Neuronal stem cell (in vitro differentiated cells): ENCODE measurements at regions not wholly inside any gene's neighbourhood (a gene's known extent, or its start where the extent isn't known, plus 50 kb on each side); places are given as distances from the start of the nearest gene placed in this dataset.

Experiments used
- DNase-seq: peaks from one replicate; pipeline ENCODE4 v3.0.0-alpha.2; 2013; ENCODE audit warnings: low spot score
- H2AFZ ChIP-seq: one replicate; pipeline ENCODE4 v1.6.1; 2013; ENCODE audit warnings: mild to moderate bottlenecking, low read length, inconsistent platforms
- H2AK5ac ChIP-seq: 2 replicates; pipeline ENCODE4 v1.6.1; 2013; ENCODE audit warnings: low read depth, mild to moderate bottlenecking, inconsistent platforms, low read length, moderate library complexity, mixed read lengths
- H2BK120ac ChIP-seq: 2 replicates; pipeline ENCODE4 v1.6.1; 2013; ENCODE audit warnings: low read depth, mild to moderate bottlenecking, inconsistent platforms, low read length, moderate library complexity, mixed read lengths
- H2BK12ac ChIP-seq: one replicate; pipeline ENCODE4 v1.6.1; 2013; ENCODE audit warnings: low read length, inconsistent platforms
- H2BK15ac ChIP-seq: 2 replicates; pipeline ENCODE4 v1.6.1; 2013; ENCODE audit warnings: mild to moderate bottlenecking, low read length, inconsistent platforms, mixed read lengths
- H2BK5ac ChIP-seq: one replicate; pipeline ENCODE4 v1.6.1; 2013; ENCODE audit warnings: inconsistent platforms, mild to moderate bottlenecking, low read length, moderate library complexity
- H3K14ac ChIP-seq: one replicate; pipeline ENCODE4 v1.6.1; 2013; ENCODE audit warnings: low read length, inconsistent platforms
- H3K18ac ChIP-seq: 2 replicates; pipeline ENCODE4 v1.6.1; 2013; ENCODE audit warnings: low read length, inconsistent platforms
- H3K23ac ChIP-seq: 2 replicates; pipeline ENCODE4 v1.6.1; 2013; ENCODE audit warnings: low read depth, mild to moderate bottlenecking, mixed read lengths, low read length, inconsistent platforms; ENCODE audit not compliant: poor library complexity
- H3K27ac ChIP-seq: replicated peaks from 3 replicates; pipeline ENCODE4 v1.5.1; 2013; ENCODE audit warnings: low read length, inconsistent platforms
- H3K27me3 ChIP-seq, 3 experiments: 2 replicates each; pipeline ENCODE4 v1.6.1; 2013; ENCODE audit warnings: low read length in 3 of 3, mild to moderate bottlenecking in 2 of 3, inconsistent platforms in 1 of 3, low read depth in 1 of 3, mixed read lengths in 1 of 3, moderate library complexity in 1 of 3; ENCODE audit not compliant: control insufficient read depth in 3 of 3, insufficient read depth in 3 of 3
- H3K36me3 ChIP-seq, 2 donors: replicated peaks in 1 of 2; 2 replicates each; pipeline ENCODE4 v1.6.1; 2013; ENCODE audit warnings: low read length in 2 of 2; ENCODE audit not compliant: control insufficient read depth in 2 of 2, insufficient read depth in 2 of 2
- H3K4ac ChIP-seq: 2 replicates; pipeline ENCODE4 v1.6.1; 2013; ENCODE audit warnings: inconsistent platforms, mild to moderate bottlenecking, low read length, moderate library complexity
- H3K4me1 ChIP-seq, 2 donors: 1 replicate in 1 of 2; 2 replicates in 1 of 2; pipeline ENCODE4 v1.6.1; 2013; ENCODE audit warnings: low read length in 2 of 2, low read depth in 1 of 2; ENCODE audit not compliant: control insufficient read depth in 2 of 2, insufficient read depth in 1 of 2
- H3K4me2 ChIP-seq: one replicate; pipeline ENCODE4 v1.6.1; 2013; ENCODE audit warnings: mild to moderate bottlenecking, low read length, inconsistent platforms; ENCODE audit not compliant: insufficient read depth, poor library complexity, severe bottlenecking
- H3K4me3 ChIP-seq, 2 donors: 2 replicates each; pipeline ENCODE4 v1.5.1; 2013; ENCODE audit warnings: low read length in 2 of 2, mild to moderate bottlenecking in 2 of 2, inconsistent platforms in 1 of 2, moderate library complexity in 1 of 2
- H3K79me1 ChIP-seq: one replicate; pipeline ENCODE4 v1.6.1; 2013; ENCODE audit warnings: low read depth, mild to moderate bottlenecking, inconsistent platforms, low read length, moderate library complexity
- H3K9ac ChIP-seq: one replicate; pipeline ENCODE4 v1.6.1; 2013; ENCODE audit warnings: mild to moderate bottlenecking, low read depth, low read length, inconsistent platforms; ENCODE audit not compliant: poor library complexity
- H3K9me3 ChIP-seq, 2 donors: replicated peaks in 1 of 2; 2 replicates each; pipeline versions ENCODE3 to v1.6.1; 2013; ENCODE audit warnings: low read length in 2 of 2, mild to moderate bottlenecking in 2 of 2, inconsistent platforms in 1 of 2, low read depth in 1 of 2, mixed read lengths in 1 of 2, moderate library complexity in 1 of 2; ENCODE audit not compliant: control insufficient read depth in 2 of 2, insufficient read depth in 1 of 2
- H4K8ac ChIP-seq: one replicate; pipeline ENCODE4 v1.6.1; 2013; ENCODE audit warnings: low read depth, mild to moderate bottlenecking, inconsistent platforms, low read length, moderate library complexity
- H4K91ac ChIP-seq: one replicate; pipeline ENCODE4 v1.6.1; 2013; ENCODE audit warnings: low read length, low read depth, mild to moderate bottlenecking, inconsistent platforms; ENCODE audit not compliant: poor library complexity
- WGBS, 2 donors: extraction: QIAGEN DNeasy Blood & Tissue Kit; methylation state at CpG; one replicate each; pipeline ENCODE4 v1.1.7; 2013; ENCODE audit warnings: missing lambda C conversion rate in 2 of 2, mixed read lengths in 1 of 2; ENCODE audit not compliant: insufficient read length in 2 of 2, insufficient replicate concordance in 1 of 2; ENCODE audit errors: extremely low coverage in 2 of 2; 5-methylcytosine and 5-hydroxymethylcytosine counted together

DNA sequence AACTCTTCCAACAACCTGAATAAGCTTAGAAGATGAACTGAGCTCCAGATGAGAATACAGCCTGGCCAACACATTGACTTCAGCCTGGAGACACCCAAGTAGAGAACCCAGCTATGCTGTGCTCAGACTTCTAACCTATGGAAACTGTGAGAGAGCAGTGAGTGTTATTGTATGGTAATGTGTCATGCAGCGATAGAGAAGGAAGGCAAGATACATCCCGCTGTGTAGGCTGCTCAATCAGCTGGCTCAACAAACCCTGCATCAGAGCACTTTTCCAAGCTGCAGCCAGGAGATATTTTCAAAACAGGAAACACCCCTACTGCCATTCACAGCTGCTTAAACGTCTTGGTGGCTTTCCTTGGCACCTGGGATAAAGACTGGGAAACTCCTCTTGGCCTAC lies 321.3 kb downstream of the SIPA1L2 start:
- Histone ChIP-seq H2BK120ac (no peak overlapping the region), H3K9me3 (peaks cover 0 to 13% of the 10 kb centered on the region in 2 donors), H2BK15ac (no peak overlapping the region), H2AFZ (no peak overlapping the region), H3K4ac (no peak overlapping the region), H4K91ac (no peak overlapping the region), H3K4me3 (no peak overlapping the region), H2AK5ac (no peak overlapping the region), H2BK5ac (no peak overlapping the region), H3K23ac (no peak overlapping the region), H3K4me1 (peaks cover 0 to 3% of the 10 kb centered on the region in 2 donors), H3K27me3 (no peaks in the 10 kb centered on the region), H3K14ac (no peak overlapping the region), H3K18ac (no peak overlapping the region), H3K4me2 (no peak overlapping the region), H4K8ac (no peak overlapping the region), H3K79me1 (no peaks in the 10 kb centered on the region), H3K36me3 (no peaks in the 10 kb centered on the region), H2BK12ac (no peak overlapping the region), H3K27ac (no peak overlapping the region), H3K9ac (no peak overlapping the region)
- DNase-seq = no peak
- no CpG with 5 or more reads among the region's 3 CpGs for WGBS, 2 donors

GRCh38 chr1:232307296-232308017 lies 322.5 kb downstream of the SIPA1L2 start:
- peaks cover 0 to 3% of the 10 kb centered on the region in 2 donors for H3K9me3 ChIP-seq

DNA sequence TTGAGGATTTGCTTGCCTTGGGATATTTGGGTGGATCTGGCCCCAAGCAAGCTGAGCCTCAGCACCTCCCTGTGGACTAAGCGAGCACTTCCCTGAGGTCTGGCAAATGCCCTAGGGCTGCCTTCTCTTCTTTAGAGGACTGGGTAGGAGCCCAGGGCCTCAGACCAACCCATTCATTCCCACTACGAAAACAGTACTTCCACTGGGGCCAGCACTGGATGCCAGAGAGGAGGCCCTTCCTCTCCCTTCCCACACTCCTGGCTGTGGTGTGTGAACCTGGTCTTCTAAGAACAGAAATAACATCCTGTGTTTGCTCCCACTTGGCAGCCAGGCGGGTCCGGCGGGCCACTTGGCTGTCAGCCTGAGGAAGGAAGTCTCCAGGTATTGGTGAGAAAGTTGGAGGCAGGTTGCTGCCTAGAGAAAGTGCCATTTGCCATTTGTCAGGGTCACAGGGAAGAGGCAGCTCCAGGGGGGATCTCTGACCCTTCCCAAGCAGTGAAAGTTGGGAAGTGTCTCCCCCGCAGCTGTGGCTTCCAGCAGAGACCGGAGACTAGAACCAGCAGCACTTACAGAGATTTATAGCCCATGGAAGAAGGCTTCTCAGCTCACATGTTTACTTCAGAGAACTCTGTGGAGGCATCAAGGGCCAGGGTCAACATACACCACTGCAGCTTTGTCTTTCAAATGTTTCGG lies 323.5 kb downstream of the SIPA1L2 start:
- no peak overlapping the region for H4K91ac ChIP-seq
- no peak overlapping the region for H2BK15ac ChIP-seq
- peaks cover 0 to 4% of the 10 kb centered on the region in 2 donors for H3K4me1 ChIP-seq
- no peak overlapping the region for H3K4ac ChIP-seq
- no peak overlapping the region for H3K14ac ChIP-seq
- H2BK5ac ChIP-seq = no peak overlapping the region
- H4K8ac ChIP-seq = no peak overlapping the region
- no peak overlapping the region for H3K4me2 ChIP-seq
- no peaks in the 10 kb centered on the region for H3K27me3 ChIP-seq
- peaks cover 0 to 3% of the 10 kb centered on the region in 2 donors for H3K9me3 ChIP-seq
- H3K36me3 ChIP-seq = no peaks in the 10 kb centered on the region
- H2BK12ac ChIP-seq = no peak overlapping the region
- no peak overlapping the region for H3K9ac ChIP-seq
- no peak overlapping the region for H2BK120ac ChIP-seq
- H3K4me3 ChIP-seq = no peak overlapping the region
- H3K18ac ChIP-seq = peak overlapping the region; percentile 5
- H3K79me1 ChIP-seq = no peaks in the 10 kb centered on the region
- peak overlapping the region; percentile 47 for H2AFZ ChIP-seq
- no peak overlapping the region for H2AK5ac ChIP-seq
- no peak for DNase-seq
- H3K23ac ChIP-seq = no peak overlapping the region
- no CpG with 5 or more reads among the region's 8 CpGs for WGBS, 2 donors
- no peak overlapping the region for H3K27ac ChIP-seq

More at GRCh38 chr1:232307296-232308017, 322.5 kb downstream of the SIPA1L2 start:
- Histone ChIP-seq H3K27ac (no peak overlapping the region), H3K4me2 (no peak overlapping the region), H3K4me1 (peaks cover 0 to 3% of the 10 kb centered on the region in 2 donors), H2AK5ac (no peak overlapping the region), H3K27me3 (no peaks in the 10 kb centered on the region), H3K79me1 (no peaks in the 10 kb centered on the region), H2BK15ac (no peak overlapping the region), H3K18ac (peak overlapping the region; percentile 7), H4K91ac (no peak overlapping the region), H2BK12ac (no peak overlapping the region), H3K23ac (no peak overlapping the region), H3K4me3 (no peak overlapping the region), H3K14ac (no peak overlapping the region), H2BK5ac (no peak overlapping the region), H3K36me3 (no peaks in the 10 kb centered on the region), H4K8ac (no peak overlapping the region), H3K9ac (no peak overlapping the region), H2AFZ (no peak overlapping the region), H2BK120ac (no peak overlapping the region), H3K4ac (no peak overlapping the region)
- WGBS, 2 donors = no CpG with 5 or more reads among the region's 5 CpGs
- DNase-seq = no peak

DNA sequence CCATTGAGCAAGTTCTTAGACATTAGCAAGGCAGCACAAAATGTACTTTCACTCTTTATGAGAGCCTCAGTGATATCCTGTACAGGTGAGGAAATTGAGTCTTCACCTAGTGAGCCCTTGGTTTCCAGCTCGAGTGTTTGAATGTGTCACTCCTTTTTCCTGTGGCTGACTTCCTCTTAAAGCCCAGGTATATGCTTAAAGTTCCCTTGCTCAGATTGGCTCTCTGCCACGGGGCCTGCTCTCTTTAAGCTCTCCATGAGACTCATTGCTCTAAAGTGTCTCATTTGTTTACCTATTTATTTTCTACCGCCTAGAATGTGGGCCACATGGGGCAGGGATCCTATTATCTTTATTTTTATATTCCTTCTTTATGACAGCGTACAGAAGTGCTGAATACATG lies 324.9 kb downstream of the SIPA1L2 start:
- no peak overlapping the region for H4K91ac ChIP-seq
- H2BK5ac ChIP-seq = no peak overlapping the region
- no peak overlapping the region for H3K4me3 ChIP-seq
- H3K4ac ChIP-seq = no peak overlapping the region
- H3K14ac ChIP-seq = no peak overlapping the region
- H2BK15ac ChIP-seq = no peak overlapping the region
- no peak overlapping the region for H3K27ac ChIP-seq
- H3K36me3 ChIP-seq = no peaks in the 10 kb centered on the region
- WGBS, 2 donors = no CpG with 5 or more reads among the region's 4 CpGs
- peaks cover 0 to 4% of the 10 kb centered on the region in 2 donors for H3K4me1 ChIP-seq
- H2BK120ac ChIP-seq = no peak overlapping the region
- no peak overlapping the region for H4K8ac ChIP-seq
- H2AFZ ChIP-seq = no peak overlapping the region
- no peaks in the 10 kb centered on the region for H3K27me3 ChIP-seq
- no peak overlapping the region for H3K9ac ChIP-seq
- peaks cover 0 to 3% of the 10 kb centered on the region in 2 donors for H3K9me3 ChIP-seq
- no peak overlapping the region for H2BK12ac ChIP-seq
- no peak overlapping the region for H2AK5ac ChIP-seq
- H3K18ac ChIP-seq = no peak overlapping the region
- H3K4me2 ChIP-seq = no peak overlapping the region
- no peak overlapping the region for H3K23ac ChIP-seq
- no peak for DNase-seq
- H3K79me1 ChIP-seq = no peaks in the 10 kb centered on the region
